ENCODE measurements at regions not wholly inside any gene's neighbourhood (a gene's known extent, or its start where the extent isn't known, plus 50 kb on each side); places are given as distances from the start of the nearest gene placed in this dataset.

- peaks cover 2% of the 10 kb centered on the region for H3K27me3 Mint-ChIP-seq
- no peak overlapping the region for H3K27ac Mint-ChIP-seq
- no peaks in the 10 kb centered on the region for H3K36me3 Mint-ChIP-seq (ENCODE audit: low read depth)
- no peak overlapping the region for H3K4me3 Mint-ChIP-seq
- H3K4me1 Mint-ChIP-seq: peaks cover 4% of the 10 kb centered on the region
- DNase-seq: no peak
- intact Hi-C loops (cut with micrococcal nuclease): no loop called here
- no peaks in the 10 kb centered on the region for H3K9me3 Mint-ChIP-seq
These were observed 528.5 kb upstream of the MGMT start for GRCh38 chr10:128938558-128938957.

- intact Hi-C loops (cut with micrococcal nuclease): no loop called here
- H3K4me1 Mint-ChIP-seq: no peaks in the 10 kb centered on the region
- H3K9me3 Mint-ChIP-seq: no peaks in the 10 kb centered on the region
- H3K27me3 Mint-ChIP-seq: peaks cover 2% of the 10 kb centered on the region
- no peaks in the 10 kb centered on the region for H3K36me3 Mint-ChIP-seq (ENCODE audit: low read depth)
- no peak overlapping the region for H3K4me3 Mint-ChIP-seq
- no peak overlapping the region for H3K27ac Mint-ChIP-seq
- no peak for DNase-seq
These were observed 527.0 kb upstream of the MGMT start for GRCh38 chr10:128940081-128940480.

GRCh38 chr10:128943111-128943510 is 523.9 kb upstream of the MGMT start:
- Mint-ChIP-seq H3K27me3 (peaks cover 2% of the 10 kb centered on the region), H3K36me3 (ENCODE audit: low read depth) (no peaks in the 10 kb centered on the region), H3K9me3 (no peaks in the 10 kb centered on the region), H3K4me3 (no peak overlapping the region), H3K4me1 (no peaks in the 10 kb centered on the region), H3K27ac (no peak overlapping the region)
- intact Hi-C loops (cut with micrococcal nuclease): no loop called here
- DNase-seq: no peak

- H3K4me3 Mint-ChIP-seq: no peak overlapping the region
- H3K9me3 Mint-ChIP-seq: no peaks in the 10 kb centered on the region
- intact Hi-C loops (cut with micrococcal nuclease): no loop called here
- no peaks in the 10 kb centered on the region for H3K27me3 Mint-ChIP-seq
- H3K36me3 Mint-ChIP-seq (ENCODE audit: low read depth): no peaks in the 10 kb centered on the region
- DNase-seq: no peak
- H3K27ac Mint-ChIP-seq: no peak overlapping the region
- no peaks in the 10 kb centered on the region for H3K4me1 Mint-ChIP-seq
These were observed 521.6 kb upstream of the MGMT start for GRCh38 chr10:128945398-128945797.

- Mint-ChIP-seq H3K27me3 (no peaks in the 10 kb centered on the region), H3K27ac (no peak overlapping the region), H3K4me1 (no peaks in the 10 kb centered on the region), H3K4me3 (no peak overlapping the region), H3K36me3 (ENCODE audit: low read depth) (no peaks in the 10 kb centered on the region), H3K9me3 (no peaks in the 10 kb centered on the region)
- intact Hi-C loops (cut with micrococcal nuclease): no loop called here
- DNase-seq: no peak
These were observed 516.7 kb upstream of the MGMT start for GRCh38 chr10:128950159-128950915.

- intact Hi-C loops (cut with micrococcal nuclease): no loop called here
These were observed 516.1 kb upstream of the MGMT start for GRCh38 chr10:128950916-128951275.

GRCh38 chr10:128952856-128953255 is 514.2 kb upstream of the MGMT start:
- H3K27me3 Mint-ChIP-seq: no peaks in the 10 kb centered on the region
- no peaks in the 10 kb centered on the region for H3K9me3 Mint-ChIP-seq
- no peaks in the 10 kb centered on the region for H3K36me3 Mint-ChIP-seq (ENCODE audit: low read depth)
- H3K4me3 Mint-ChIP-seq: no peak overlapping the region
- H3K4me1 Mint-ChIP-seq: no peaks in the 10 kb centered on the region
- H3K27ac Mint-ChIP-seq: no peak overlapping the region
- no peak for DNase-seq
- intact Hi-C loops (cut with micrococcal nuclease): no loop called here

More at GRCh38 chr10:128950916-128951275, 516.1 kb upstream of the MGMT start:
- Mint-ChIP-seq H3K4me1 (no peaks in the 10 kb centered on the region), H3K27me3 (no peaks in the 10 kb centered on the region), H3K9me3 (no peaks in the 10 kb centered on the region), H3K27ac (no peak overlapping the region), H3K4me3 (no peak overlapping the region), H3K36me3 (ENCODE audit: low read depth) (no peaks in the 10 kb centered on the region)
- no peak for DNase-seq

GRCh38 chr10:128956149-128956548 is 510.9 kb upstream of the MGMT start:
- no peaks in the 10 kb centered on the region for H3K27me3 Mint-ChIP-seq
- H3K9me3 Mint-ChIP-seq: no peaks in the 10 kb centered on the region
- no peak for DNase-seq
- no peaks in the 10 kb centered on the region for H3K4me1 Mint-ChIP-seq
- intact Hi-C loops (cut with micrococcal nuclease): no loop called here
- H3K4me3 Mint-ChIP-seq: no peak overlapping the region
- H3K36me3 Mint-ChIP-seq (ENCODE audit: low read depth): no peaks in the 10 kb centered on the region
- H3K27ac Mint-ChIP-seq: no peak overlapping the region

GRCh38 chr10:128957221-128957620 is 509.8 kb upstream of the MGMT start:
- Mint-ChIP-seq H3K4me1 (no peaks in the 10 kb centered on the region), H3K9me3 (no peaks in the 10 kb centered on the region)

GRCh38 chr10:128958834-128959690 is 508.0 kb upstream of the MGMT start:
- no peak overlapping the region for H3K27ac Mint-ChIP-seq
- H3K4me3 Mint-ChIP-seq: no peak overlapping the region
- H3K9me3 Mint-ChIP-seq: no peaks in the 10 kb centered on the region
- no peaks in the 10 kb centered on the region for H3K4me1 Mint-ChIP-seq
- DNase-seq: no peak
- no peaks in the 10 kb centered on the region for H3K36me3 Mint-ChIP-seq (ENCODE audit: low read depth)
- H3K27me3 Mint-ChIP-seq: no peaks in the 10 kb centered on the region
- intact Hi-C loops (cut with micrococcal nuclease): no loop called here

More at GRCh38 chr10:128957221-128957620, 509.8 kb upstream of the MGMT start:
- DNase-seq: no peak
- H3K27me3 Mint-ChIP-seq: no peaks in the 10 kb centered on the region
- no peak overlapping the region for H3K27ac Mint-ChIP-seq
- H3K36me3 Mint-ChIP-seq (ENCODE audit: low read depth): no peaks in the 10 kb centered on the region
- intact Hi-C loops (cut with micrococcal nuclease): no loop called here
- no peak overlapping the region for H3K4me3 Mint-ChIP-seq

GRCh38 chr10:128959746-128960145 is 507.3 kb upstream of the MGMT start:
- Mint-ChIP-seq H3K4me3 (no peak overlapping the region), H3K27me3 (no peaks in the 10 kb centered on the region), H3K36me3 (ENCODE audit: low read depth) (no peaks in the 10 kb centered on the region), H3K4me1 (no peaks in the 10 kb centered on the region), H3K9me3 (no peaks in the 10 kb centered on the region), H3K27ac (no peak overlapping the region)
- DNase-seq: no peak
- intact Hi-C loops (cut with micrococcal nuclease): no loop called here

GRCh38 chr10:128960517-128960916 is 506.5 kb upstream of the MGMT start:
- no peaks in the 10 kb centered on the region for H3K27me3 Mint-ChIP-seq
- no peaks in the 10 kb centered on the region for H3K4me1 Mint-ChIP-seq
- intact Hi-C loops (cut with micrococcal nuclease): no loop called here
- DNase-seq: no peak
- H3K36me3 Mint-ChIP-seq (ENCODE audit: low read depth): no peaks in the 10 kb centered on the region
- no peak overlapping the region for H3K4me3 Mint-ChIP-seq
- no peaks in the 10 kb centered on the region for H3K9me3 Mint-ChIP-seq
- no peak overlapping the region for H3K27ac Mint-ChIP-seq

- Mint-ChIP-seq H3K9me3 (no peaks in the 10 kb centered on the region), H3K27me3 (no peaks in the 10 kb centered on the region), H3K27ac (no peak overlapping the region), H3K36me3 (ENCODE audit: low read depth) (no peaks in the 10 kb centered on the region), H3K4me1 (no peaks in the 10 kb centered on the region), H3K4me3 (no peak overlapping the region)
- no peak for DNase-seq
- intact Hi-C loops (cut with micrococcal nuclease): no loop called here
These were observed 504.9 kb upstream of the MGMT start for GRCh38 chr10:128962182-128962581.

- intact Hi-C loops (cut with micrococcal nuclease): no loop called here
These were observed 503.6 kb upstream of the MGMT start for GRCh38 chr10:128963211-128964099.

More at GRCh38 chr10:128963211-128964099, 503.6 kb upstream of the MGMT start:
- no peaks in the 10 kb centered on the region for H3K36me3 Mint-ChIP-seq (ENCODE audit: low read depth)
- H3K27ac Mint-ChIP-seq: no peak overlapping the region
- H3K27me3 Mint-ChIP-seq: no peaks in the 10 kb centered on the region
- no peak overlapping the region for H3K4me3 Mint-ChIP-seq
- H3K4me1 Mint-ChIP-seq: no peaks in the 10 kb centered on the region
- no peak for DNase-seq
- H3K9me3 Mint-ChIP-seq: no peaks in the 10 kb centered on the region

Data from activated CD4-positive, alpha-beta T cell treated with anti-CD3 and anti-CD28 coated beads, Interleukin-2, amount 10 ng/mL, durations not matched to agents 24 days and 14 days (primary cell).